H1 (cell line): ENCODE measurements at regions not wholly inside any gene's neighbourhood (a gene's known extent, or its start where the extent isn't known, plus 50 kb on each side); places are given as distances from the start of the nearest gene placed in this dataset.

Experiments
- BRCA1 ChIP-seq: IDR thresholded peaks from 2 replicates; pipeline ENCODE4 v1.6.1; 2012; ENCODE audit warnings: low read depth, low read length, improper control_type of control experiment
- CHD1 ChIP-seq: IDR thresholded peaks from 2 replicates; pipeline ENCODE4 v1.6.1; 2012; ENCODE audit warnings: low read depth, low read length, improper control_type of control experiment
- CHD2 ChIP-seq: IDR thresholded peaks from 2 replicates; pipeline ENCODE4 v1.6.1; 2012; ENCODE audit warnings: low read length, improper control_type of control experiment
- FOSL1 ChIP-seq: IDR thresholded peaks from 2 replicates; pipeline ENCODE4 v1.6.1; 2011; ENCODE audit warnings: mild to moderate bottlenecking, low read depth, low read length, moderate library complexity; ENCODE audit not compliant: insufficient read depth
- GTF2F1 ChIP-seq: IDR thresholded peaks from 2 replicates; pipeline ENCODE4 v1.6.1; 2012; ENCODE audit warnings: low read depth, low read length, improper control_type of control experiment, borderline replicate concordance
- KDM5A ChIP-seq: fragments of 200-600 bp; IDR thresholded peaks from 2 replicates; pipeline ENCODE4 v1.7.1; 2012; ENCODE audit warnings: mild to moderate bottlenecking, low read length, inconsistent platforms, mixed read lengths
- PHF8 ChIP-seq: fragments of 200-600 bp; sonication (generic); conservative IDR thresholded peaks from 2 replicates; pipeline ENCODE4 v1.7.1; 2012; ENCODE audit warnings: low read depth, mild to moderate bottlenecking, inconsistent platforms, low read length, moderate library complexity
- POU5F1 ChIP-seq: IDR thresholded peaks from 2 replicates; pipeline ENCODE4 v1.6.1; 2011; ENCODE audit warnings: low read depth, mild to moderate bottlenecking, low read length, moderate library complexity
- RBBP5 ChIP-seq: IDR thresholded peaks from 2 replicates; pipeline ENCODE4 v1.7.1; 2012; ENCODE audit warnings: low read depth, mild to moderate bottlenecking, inconsistent platforms, low read length, moderate library complexity, borderline replicate concordance
- SIRT6 ChIP-seq: IDR thresholded peaks from one replicate; pipeline ENCODE4 v1.7.1; 2012; ENCODE audit warnings: low read length, inconsistent platforms
- SP1 ChIP-seq: IDR thresholded peaks from 2 replicates; pipeline ENCODE4 v1.6.1; 2011; ENCODE audit warnings: low read depth, low read length
- TF ChIP-seq, protein P1 (sequence below): fragments of 300-600 bp; sonication (generic); IDR thresholded peaks from 2 replicates; pipeline ENCODE4 v1.7.1; 2012; ENCODE audit warnings: low read length, moderate library complexity, mild to moderate bottlenecking, inconsistent platforms; ENCODE audit not compliant: insufficient replicate concordance
- TF ChIP-seq, protein P2 (sequence below): IDR thresholded peaks from 2 replicates; pipeline ENCODE4 v1.6.1; 2011; ENCODE audit warnings: low read depth, mild to moderate bottlenecking, low read length; ENCODE audit not compliant: insufficient read depth

DNA sequence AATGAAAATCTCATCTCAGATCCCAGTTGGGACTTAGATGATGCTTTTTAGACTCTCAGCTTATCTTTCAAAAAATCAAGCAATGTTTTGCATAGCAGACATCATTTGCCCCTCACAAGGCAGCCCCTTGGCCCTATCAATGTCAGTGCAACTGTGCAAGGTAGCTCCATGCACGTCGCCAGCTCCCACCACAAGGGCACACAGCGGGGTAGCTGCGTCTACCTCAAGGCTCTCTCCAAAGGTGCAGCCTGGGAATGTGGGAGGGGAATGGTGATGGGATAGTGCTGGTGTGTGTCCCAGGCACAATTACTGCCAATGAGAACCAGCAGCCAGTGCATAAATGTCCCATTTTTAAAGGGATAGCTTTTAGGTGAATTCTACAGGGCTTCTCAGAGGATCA lies 137.5 kb upstream of the SYNDIG1 start (continued):
- TF ChIP-seq, protein P1, sequence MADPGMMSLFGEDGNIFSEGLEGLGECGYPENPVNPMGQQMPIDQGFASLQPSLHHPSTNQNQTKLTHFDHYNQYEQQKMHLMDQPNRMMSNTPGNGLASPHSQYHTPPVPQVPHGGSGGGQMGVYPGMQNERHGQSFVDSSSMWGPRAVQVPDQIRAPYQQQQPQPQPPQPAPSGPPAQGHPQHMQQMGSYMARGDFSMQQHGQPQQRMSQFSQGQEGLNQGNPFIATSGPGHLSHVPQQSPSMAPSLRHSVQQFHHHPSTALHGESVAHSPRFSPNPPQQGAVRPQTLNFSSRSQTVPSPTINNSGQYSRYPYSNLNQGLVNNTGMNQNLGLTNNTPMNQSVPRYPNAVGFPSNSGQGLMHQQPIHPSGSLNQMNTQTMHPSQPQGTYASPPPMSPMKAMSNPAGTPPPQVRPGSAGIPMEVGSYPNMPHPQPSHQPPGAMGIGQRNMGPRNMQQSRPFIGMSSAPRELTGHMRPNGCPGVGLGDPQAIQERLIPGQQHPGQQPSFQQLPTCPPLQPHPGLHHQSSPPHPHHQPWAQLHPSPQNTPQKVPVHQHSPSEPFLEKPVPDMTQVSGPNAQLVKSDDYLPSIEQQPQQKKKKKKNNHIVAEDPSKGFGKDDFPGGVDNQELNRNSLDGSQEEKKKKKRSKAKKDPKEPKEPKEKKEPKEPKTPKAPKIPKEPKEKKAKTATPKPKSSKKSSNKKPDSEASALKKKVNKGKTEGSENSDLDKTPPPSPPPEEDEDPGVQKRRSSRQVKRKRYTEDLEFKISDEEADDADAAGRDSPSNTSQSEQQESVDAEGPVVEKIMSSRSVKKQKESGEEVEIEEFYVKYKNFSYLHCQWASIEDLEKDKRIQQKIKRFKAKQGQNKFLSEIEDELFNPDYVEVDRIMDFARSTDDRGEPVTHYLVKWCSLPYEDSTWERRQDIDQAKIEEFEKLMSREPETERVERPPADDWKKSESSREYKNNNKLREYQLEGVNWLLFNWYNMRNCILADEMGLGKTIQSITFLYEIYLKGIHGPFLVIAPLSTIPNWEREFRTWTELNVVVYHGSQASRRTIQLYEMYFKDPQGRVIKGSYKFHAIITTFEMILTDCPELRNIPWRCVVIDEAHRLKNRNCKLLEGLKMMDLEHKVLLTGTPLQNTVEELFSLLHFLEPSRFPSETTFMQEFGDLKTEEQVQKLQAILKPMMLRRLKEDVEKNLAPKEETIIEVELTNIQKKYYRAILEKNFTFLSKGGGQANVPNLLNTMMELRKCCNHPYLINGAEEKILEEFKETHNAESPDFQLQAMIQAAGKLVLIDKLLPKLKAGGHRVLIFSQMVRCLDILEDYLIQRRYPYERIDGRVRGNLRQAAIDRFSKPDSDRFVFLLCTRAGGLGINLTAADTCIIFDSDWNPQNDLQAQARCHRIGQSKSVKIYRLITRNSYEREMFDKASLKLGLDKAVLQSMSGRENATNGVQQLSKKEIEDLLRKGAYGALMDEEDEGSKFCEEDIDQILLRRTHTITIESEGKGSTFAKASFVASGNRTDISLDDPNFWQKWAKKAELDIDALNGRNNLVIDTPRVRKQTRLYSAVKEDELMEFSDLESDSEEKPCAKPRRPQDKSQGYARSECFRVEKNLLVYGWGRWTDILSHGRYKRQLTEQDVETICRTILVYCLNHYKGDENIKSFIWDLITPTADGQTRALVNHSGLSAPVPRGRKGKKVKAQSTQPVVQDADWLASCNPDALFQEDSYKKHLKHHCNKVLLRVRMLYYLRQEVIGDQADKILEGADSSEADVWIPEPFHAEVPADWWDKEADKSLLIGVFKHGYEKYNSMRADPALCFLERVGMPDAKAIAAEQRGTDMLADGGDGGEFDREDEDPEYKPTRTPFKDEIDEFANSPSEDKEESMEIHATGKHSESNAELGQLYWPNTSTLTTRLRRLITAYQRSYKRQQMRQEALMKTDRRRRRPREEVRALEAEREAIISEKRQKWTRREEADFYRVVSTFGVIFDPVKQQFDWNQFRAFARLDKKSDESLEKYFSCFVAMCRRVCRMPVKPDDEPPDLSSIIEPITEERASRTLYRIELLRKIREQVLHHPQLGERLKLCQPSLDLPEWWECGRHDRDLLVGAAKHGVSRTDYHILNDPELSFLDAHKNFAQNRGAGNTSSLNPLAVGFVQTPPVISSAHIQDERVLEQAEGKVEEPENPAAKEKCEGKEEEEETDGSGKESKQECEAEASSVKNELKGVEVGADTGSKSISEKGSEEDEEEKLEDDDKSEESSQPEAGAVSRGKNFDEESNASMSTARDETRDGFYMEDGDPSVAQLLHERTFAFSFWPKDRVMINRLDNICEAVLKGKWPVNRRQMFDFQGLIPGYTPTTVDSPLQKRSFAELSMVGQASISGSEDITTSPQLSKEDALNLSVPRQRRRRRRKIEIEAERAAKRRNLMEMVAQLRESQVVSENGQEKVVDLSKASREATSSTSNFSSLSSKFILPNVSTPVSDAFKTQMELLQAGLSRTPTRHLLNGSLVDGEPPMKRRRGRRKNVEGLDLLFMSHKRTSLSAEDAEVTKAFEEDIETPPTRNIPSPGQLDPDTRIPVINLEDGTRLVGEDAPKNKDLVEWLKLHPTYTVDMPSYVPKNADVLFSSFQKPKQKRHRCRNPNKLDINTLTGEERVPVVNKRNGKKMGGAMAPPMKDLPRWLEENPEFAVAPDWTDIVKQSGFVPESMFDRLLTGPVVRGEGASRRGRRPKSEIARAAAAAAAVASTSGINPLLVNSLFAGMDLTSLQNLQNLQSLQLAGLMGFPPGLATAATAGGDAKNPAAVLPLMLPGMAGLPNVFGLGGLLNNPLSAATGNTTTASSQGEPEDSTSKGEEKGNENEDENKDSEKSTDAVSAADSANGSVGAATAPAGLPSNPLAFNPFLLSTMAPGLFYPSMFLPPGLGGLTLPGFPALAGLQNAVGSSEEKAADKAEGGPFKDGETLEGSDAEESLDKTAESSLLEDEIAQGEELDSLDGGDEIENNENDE, result no peak
- TF ChIP-seq KDM5A, result no peak
- no peak for TF ChIP-seq RBBP5
- TF ChIP-seq, protein P2, sequence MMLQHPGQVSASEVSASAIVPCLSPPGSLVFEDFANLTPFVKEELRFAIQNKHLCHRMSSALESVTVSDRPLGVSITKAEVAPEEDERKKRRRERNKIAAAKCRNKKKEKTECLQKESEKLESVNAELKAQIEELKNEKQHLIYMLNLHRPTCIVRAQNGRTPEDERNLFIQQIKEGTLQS, result no peak
- TF ChIP-seq PHF8, result no peak
- TF ChIP-seq SIRT6, result no peak
- no peak for TF ChIP-seq POU5F1
- no peak for TF ChIP-seq FOSL1
- no peak for TF ChIP-seq CHD2
- TF ChIP-seq CHD1, result no peak
- no peak for TF ChIP-seq SP1
- TF ChIP-seq GTF2F1, result no peak
- no peak for TF ChIP-seq BRCA1
